Rectal smooth muscle tissue (tissue), 1 donor: ENCODE measurements at regions not wholly inside any gene's neighbourhood (a gene's known extent, or its start where the extent isn't known, plus 50 kb on each side); places are given as distances from the start of the nearest gene placed in this dataset.
"Not testable (repeated sequence)": the region's sequence is repeated elsewhere in the genome, so short reads cannot be mapped to it uniquely, and the experiment has no call there.

ENCODE experiments used
- H3K27ac ChIP-seq: one replicate; pipeline ENCODE4 v1.7.0; 2013; ENCODE audit warnings: low read depth, low read length, inconsistent platforms
- H3K27me3 ChIP-seq: one replicate; pipeline ENCODE4 v1.7.0; 2013; ENCODE audit warnings: low read length; ENCODE audit not compliant: control insufficient read depth, insufficient read depth
- H3K36me3 ChIP-seq: one replicate; pipeline ENCODE4 v1.7.0; 2013; ENCODE audit warnings: low read length; ENCODE audit not compliant: control insufficient read depth, insufficient read depth
- H3K4me1 ChIP-seq: one replicate; pipeline ENCODE4 v1.7.0; 2013; ENCODE audit warnings: low read length; ENCODE audit not compliant: control insufficient read depth, insufficient read depth
- H3K4me3 ChIP-seq: one replicate; pipeline ENCODE4 v1.7.0; 2013; ENCODE audit warnings: low read length
- H3K9ac ChIP-seq: one replicate; pipeline ENCODE4 v1.7.0; 2013; ENCODE audit warnings: low read length

GRCh38 chr4:33802578-33802977, 2441.7 kb downstream of the ARAP2 start:
- no peak overlapping the region for H3K9ac ChIP-seq
- H3K36me3 ChIP-seq: no peaks in the 10 kb centered on the region
- no peak overlapping the region for H3K4me3 ChIP-seq
- H3K4me1 ChIP-seq: no peaks in the 10 kb centered on the region
- no peaks in the 10 kb centered on the region for H3K27me3 ChIP-seq
- H3K27ac ChIP-seq: no peak overlapping the region

GRCh38 chr4:33825685-33826084, 2418.6 kb downstream of the ARAP2 start:
- no peaks in the 10 kb centered on the region for H3K27me3 ChIP-seq
- no peak overlapping the region for H3K9ac ChIP-seq
- no peaks in the 10 kb centered on the region for H3K36me3 ChIP-seq
- no peak overlapping the region for H3K27ac ChIP-seq
- H3K4me3 ChIP-seq: no peak overlapping the region
- no peaks in the 10 kb centered on the region for H3K4me1 ChIP-seq

- H3K4me3 ChIP-seq, H3K36me3 ChIP-seq, H3K4me1 ChIP-seq, H3K9ac ChIP-seq, H3K27me3 ChIP-seq, H3K27ac ChIP-seq: not testable (repeated sequence)
These were observed 2415.0 kb downstream of the ARAP2 start for GRCh38 chr4:33829356-33829755.

DNA sequence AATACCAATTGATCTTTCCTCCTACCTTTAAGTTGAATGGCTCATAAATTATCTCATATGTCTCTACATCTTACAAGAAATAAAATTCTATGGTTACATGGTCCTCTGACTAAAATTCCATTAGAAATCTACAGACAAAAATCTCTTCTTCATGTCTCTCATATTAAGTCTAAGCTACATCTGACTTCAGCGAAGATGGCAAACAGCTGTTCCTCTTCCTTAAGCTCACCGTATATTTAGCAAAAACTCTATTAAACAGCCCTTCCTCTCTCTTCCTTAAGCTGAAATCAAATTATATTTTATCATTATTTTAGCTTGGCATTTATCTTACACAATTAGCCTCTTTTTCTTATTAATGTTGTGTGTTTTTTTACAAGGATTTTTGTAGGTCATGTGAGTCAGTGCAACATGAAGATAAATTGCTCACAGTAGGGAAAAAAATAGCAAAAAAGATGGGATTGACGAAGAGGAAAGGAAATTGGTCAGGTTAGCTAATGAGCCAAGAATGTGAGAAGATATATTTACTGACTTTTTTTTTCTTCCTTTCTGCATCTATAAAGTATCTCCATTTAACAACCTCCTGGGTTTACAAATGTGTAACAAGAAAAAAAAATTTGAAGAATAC, 2412.8 kb downstream of the ARAP2 start:
- no peak overlapping the region for H3K4me3 ChIP-seq
- no peak overlapping the region for H3K9ac ChIP-seq
- H3K27me3 ChIP-seq: no peaks in the 10 kb centered on the region
- H3K36me3 ChIP-seq: no peaks in the 10 kb centered on the region
- H3K27ac ChIP-seq: no peak overlapping the region
- H3K4me1 ChIP-seq: no peaks in the 10 kb centered on the region

- not testable (repeated sequence) for H3K36me3 ChIP-seq, H3K27me3 ChIP-seq, H3K4me1 ChIP-seq, H3K9ac ChIP-seq, H3K4me3 ChIP-seq, H3K27ac ChIP-seq
These were observed 2408.6 kb downstream of the ARAP2 start for GRCh38 chr4:33835764-33836163.

- H3K27me3 ChIP-seq: no peaks in the 10 kb centered on the region
- H3K27ac ChIP-seq: no peak overlapping the region
- H3K4me3 ChIP-seq: no peak overlapping the region
- no peak overlapping the region for H3K9ac ChIP-seq
- no peaks in the 10 kb centered on the region for H3K4me1 ChIP-seq
- no peaks in the 10 kb centered on the region for H3K36me3 ChIP-seq
These were observed 2407.1 kb downstream of the ARAP2 start for GRCh38 chr4:33837043-33837838.

GRCh38 chr4:33841120-33841519, 2403.2 kb downstream of the ARAP2 start:
- Histone ChIP-seq H3K4me1 (no peaks in the 10 kb centered on the region), H3K27ac (no peak overlapping the region), H3K36me3 (no peaks in the 10 kb centered on the region), H3K4me3 (no peak overlapping the region), H3K27me3 (no peaks in the 10 kb centered on the region), H3K9ac (no peak overlapping the region)

- Histone ChIP-seq H3K9ac (no peak overlapping the region), H3K4me3 (no peak overlapping the region), H3K36me3 (no peaks in the 10 kb centered on the region), H3K4me1 (no peaks in the 10 kb centered on the region), H3K27ac (no peak overlapping the region), H3K27me3 (no peaks in the 10 kb centered on the region)
These were observed 2393.9 kb downstream of the ARAP2 start for GRCh38 chr4:33850371-33850902.

DNA sequence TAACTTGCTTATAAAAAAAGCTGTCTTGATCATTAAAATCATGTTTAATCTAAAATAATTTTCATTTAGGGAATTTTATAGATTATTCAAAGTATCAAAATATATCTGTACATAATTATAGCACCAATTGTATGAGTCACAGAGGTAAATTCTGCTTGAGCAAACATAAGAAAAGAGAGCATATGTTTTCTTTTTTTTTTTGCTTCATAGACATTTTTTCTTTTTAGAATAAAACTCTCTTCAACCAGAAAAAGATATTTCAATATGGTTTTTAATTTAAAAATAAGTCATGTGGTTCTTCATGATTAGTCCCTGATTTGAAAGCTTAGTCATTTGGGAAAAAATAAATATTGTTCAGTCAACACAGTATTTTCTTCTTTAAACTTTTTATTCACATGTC, 2390.6 kb downstream of the ARAP2 start:
- not testable (repeated sequence) for H3K27ac ChIP-seq, H3K9ac ChIP-seq, H3K27me3 ChIP-seq, H3K4me3 ChIP-seq, H3K4me1 ChIP-seq, H3K36me3 ChIP-seq

GRCh38 chr4:33864290-33864859, 2379.9 kb downstream of the ARAP2 start:
- Histone ChIP-seq H3K27me3 (no peaks in the 10 kb centered on the region), H3K27ac (no peak overlapping the region), H3K9ac (no peak overlapping the region), H3K4me1 (no peaks in the 10 kb centered on the region), H3K36me3 (no peaks in the 10 kb centered on the region), H3K4me3 (no peak overlapping the region)

DNA sequence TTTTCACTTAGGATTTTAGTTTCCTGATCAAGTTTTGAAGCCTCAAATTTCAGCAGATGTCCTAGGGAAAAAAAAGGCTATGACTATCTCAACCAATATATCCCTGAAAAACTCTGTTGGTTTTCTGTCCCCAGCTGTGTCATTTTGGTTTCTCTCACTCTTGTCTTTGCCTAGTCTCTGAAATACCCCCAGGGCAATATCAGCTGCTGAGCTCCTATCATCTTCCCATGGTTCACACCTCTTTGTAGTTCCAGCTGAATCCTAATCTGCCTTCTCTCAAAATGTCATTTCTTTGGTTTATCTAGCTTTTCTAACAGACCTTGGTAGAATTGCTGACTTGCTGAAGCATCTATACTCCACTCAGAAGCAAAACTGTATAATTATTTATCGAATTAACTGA, 2370.5 kb downstream of the ARAP2 start:
- Histone ChIP-seq H3K27me3 (no peaks in the 10 kb centered on the region), H3K9ac (no peak overlapping the region)

DNA sequence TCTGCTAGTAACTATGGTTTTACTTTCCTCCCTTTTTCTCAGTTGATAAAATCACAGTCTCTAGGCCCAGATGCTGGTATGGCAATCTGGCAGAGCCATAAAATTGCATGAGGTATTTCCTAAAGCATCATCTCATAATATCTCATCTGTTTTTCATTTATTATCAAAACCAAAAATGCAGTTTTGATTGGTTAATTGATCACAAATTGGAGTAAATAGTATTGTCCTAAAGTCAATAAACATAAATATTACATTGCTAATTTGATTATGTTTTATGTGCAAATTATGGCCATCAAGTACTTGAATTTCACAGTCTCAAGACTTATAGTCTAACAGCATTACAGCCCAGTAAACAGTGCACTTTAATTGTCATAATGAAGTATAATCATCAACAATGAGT, 2365.6 kb downstream of the ARAP2 start:
- Histone ChIP-seq H3K4me3 (no peak overlapping the region), H3K36me3 (no peaks in the 10 kb centered on the region), H3K27me3 (no peaks in the 10 kb centered on the region), H3K4me1 (no peaks in the 10 kb centered on the region), H3K9ac (no peak overlapping the region), H3K27ac (no peak overlapping the region)

More for the DNA sequence above, 2370.5 kb downstream of the ARAP2 start:
- H3K27ac ChIP-seq: no peak overlapping the region
- no peaks in the 10 kb centered on the region for H3K4me1 ChIP-seq
- H3K4me3 ChIP-seq: no peak overlapping the region
- no peaks in the 10 kb centered on the region for H3K36me3 ChIP-seq
